GM12872 (cell line): ENCODE measurements at regions not wholly inside any gene's neighbourhood (a gene's known extent, or its start where the extent isn't known, plus 50 kb on each side); places are given as distances from the start of the nearest gene placed in this dataset.

ENCODE experiments used
- CTCF ChIP-seq: IDR thresholded peaks from 3 replicates; pipeline ENCODE4 v1.5.1; 2011; ENCODE audit warnings: low read depth, mild to moderate bottlenecking, low read length, moderate library complexity; ENCODE audit not compliant: insufficient read depth

GRCh38 chr5:24351285-24351684 lies 293.5 kb downstream of the CDH10 start:
- no peak for TF ChIP-seq CTCF

DNA sequence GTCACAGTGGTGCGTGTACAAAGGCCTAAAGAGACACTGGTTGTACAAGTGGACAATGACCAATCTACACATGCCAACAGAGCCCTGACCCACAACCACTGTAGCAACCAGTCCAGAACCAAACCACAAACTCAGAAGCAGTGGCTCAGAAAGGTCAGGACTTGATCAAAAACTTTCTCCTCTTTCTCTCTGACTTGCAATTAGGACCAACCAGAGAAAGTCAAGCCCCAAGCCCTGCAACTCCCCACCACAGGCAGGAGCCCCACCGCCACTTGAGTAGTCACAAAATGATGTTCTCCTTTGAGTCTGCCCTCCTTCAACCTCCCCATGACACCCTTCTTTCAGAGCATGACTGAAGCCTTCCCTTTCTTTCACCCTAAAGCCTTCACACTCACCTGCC lies 291.8 kb downstream of the CDH10 start:
- no peak for TF ChIP-seq CTCF

DNA sequence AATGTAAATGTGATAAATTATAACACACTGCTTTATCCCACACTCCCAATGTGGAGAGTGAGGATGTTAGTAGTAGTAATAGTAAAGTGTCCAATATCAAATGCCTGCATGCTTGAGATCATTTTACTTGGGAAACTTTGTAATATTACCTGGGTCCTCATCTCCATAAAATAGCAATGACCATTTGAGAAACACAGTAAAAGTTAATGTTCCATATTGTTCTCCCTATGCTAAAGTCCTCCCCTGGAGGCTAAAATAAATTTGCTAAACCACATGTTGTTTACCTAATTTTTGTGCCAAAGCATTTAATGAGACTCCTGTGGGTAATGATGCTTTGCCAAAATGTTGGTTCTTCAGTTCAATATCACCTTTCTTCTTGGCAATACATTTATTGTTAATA lies 291.2 kb downstream of the CDH10 start:
- TF ChIP-seq CTCF, result no peak

- TF ChIP-seq CTCF, result no peak
These were observed 280.8 kb downstream of the CDH10 start for GRCh38 chr5:24363789-24364481.

GRCh38 chr5:24364711-24365110 lies 280.1 kb downstream of the CDH10 start:
- no peak for TF ChIP-seq CTCF

GRCh38 chr5:24365406-24365805 lies 279.4 kb downstream of the CDH10 start:
- no peak for TF ChIP-seq CTCF

GRCh38 chr5:24367216-24367615 lies 277.6 kb downstream of the CDH10 start:
- TF ChIP-seq CTCF, result no peak
